IPS DF 6.9 (cell line): ENCODE measurements at regions not wholly inside any gene's neighbourhood (a gene's known extent, or its start where the extent isn't known, plus 50 kb on each side); places are given as distances from the start of the nearest gene placed in this dataset.

ENCODE experiments used
- DNase-seq: peaks from one replicate; pipeline ENCODE4 v3.0.0-alpha.2; 2013; ENCODE audit warnings: low read depth, low spot score
- H3K27ac ChIP-seq: one replicate; pipeline ENCODE4 v1.5.1; 2013; ENCODE audit warnings: low read length, control low read depth
- H3K27me3 ChIP-seq: 2 replicates; pipeline ENCODE4 v1.6.1; 2013; ENCODE audit warnings: mild to moderate bottlenecking, low read length; ENCODE audit not compliant: control insufficient read depth, insufficient read depth
- H3K36me3 ChIP-seq: 2 replicates; pipeline ENCODE4 v1.6.1; 2013; ENCODE audit warnings: low read length; ENCODE audit not compliant: control insufficient read depth, insufficient read depth
- H3K4me1 ChIP-seq: 2 replicates; pipeline ENCODE4 v1.6.1; 2013; ENCODE audit warnings: low read length; ENCODE audit not compliant: control insufficient read depth, insufficient read depth
- H3K4me3 ChIP-seq: 2 replicates; pipeline ENCODE4 v1.5.1; 2013; ENCODE audit warnings: mild to moderate bottlenecking, low read length
- H3K9me3 ChIP-seq: 2 replicates; pipeline ENCODE4 v1.6.1; 2013; ENCODE audit warnings: low read length, inconsistent platforms; ENCODE audit not compliant: control insufficient read depth, insufficient read depth
- WGBS: extraction: QIAGEN DNeasy Blood & Tissue Kit; methylation state at CpG from one replicate; pipeline ENCODE4 v1.1.7; 2013; ENCODE audit warnings: mixed read lengths, missing lambda C conversion rate; ENCODE audit not compliant: insufficient read length, insufficient coverage; 5-methylcytosine and 5-hydroxymethylcytosine counted together

DNA sequence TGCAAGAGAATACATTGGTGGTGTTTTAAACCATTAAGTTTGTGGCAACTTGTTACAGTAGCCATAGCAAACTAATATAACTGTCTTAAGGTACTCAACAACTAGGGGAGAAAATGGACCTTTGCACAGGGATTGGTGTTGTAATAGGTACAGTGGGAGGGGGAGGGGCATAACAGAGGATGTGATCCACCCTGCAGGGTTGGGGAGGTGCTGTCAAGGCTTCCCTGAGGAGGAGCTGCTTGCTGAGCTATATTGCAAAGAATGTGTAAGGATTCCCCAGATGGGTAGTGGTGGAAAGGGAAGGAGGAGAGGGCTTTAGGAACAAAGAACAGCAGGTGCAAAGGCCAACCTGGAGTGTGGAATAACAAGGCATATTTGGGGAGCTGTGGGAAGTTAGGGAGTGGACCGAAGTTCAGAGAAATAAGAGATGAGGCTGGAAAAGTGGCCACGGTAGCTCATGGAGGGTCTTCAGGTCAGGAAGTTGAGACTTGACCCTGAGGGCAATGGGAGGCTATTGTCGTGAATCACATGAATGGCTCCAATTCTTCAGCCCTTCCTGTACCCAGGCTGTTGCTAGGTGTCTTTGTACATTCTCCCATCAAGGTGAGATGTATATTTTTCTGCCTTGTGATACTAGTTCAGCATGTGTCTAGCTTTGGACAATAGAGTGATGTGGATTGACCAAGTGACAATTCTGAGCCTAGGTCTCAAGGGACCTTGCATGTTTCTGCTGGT, 168.6 kb upstream of the CSF3R start:
- no CpG with 5 or more reads among the region's 3 CpGs for WGBS
- Histone ChIP-seq H3K4me3 (no peak overlapping the region), H3K9me3 (no peaks in the 10 kb centered on the region), H3K4me1 (no peaks in the 10 kb centered on the region), H3K27me3 (no peaks in the 10 kb centered on the region), H3K27ac (no peak overlapping the region), H3K36me3 (no peaks in the 10 kb centered on the region)
- DNase-seq: no peak

GRCh38 chr1:36650200-36651065, 167.7 kb upstream of the CSF3R start:
- peak; percentile 50 for DNase-seq
- H3K9me3 ChIP-seq: no peaks in the 10 kb centered on the region
- H3K4me3 ChIP-seq: no peak overlapping the region
- WGBS: no CpG with 5 or more reads among the region's 14 CpGs
- H3K36me3 ChIP-seq: no peaks in the 10 kb centered on the region
- no peak overlapping the region for H3K27ac ChIP-seq
- H3K27me3 ChIP-seq: no peaks in the 10 kb centered on the region
- no peaks in the 10 kb centered on the region for H3K4me1 ChIP-seq

DNA sequence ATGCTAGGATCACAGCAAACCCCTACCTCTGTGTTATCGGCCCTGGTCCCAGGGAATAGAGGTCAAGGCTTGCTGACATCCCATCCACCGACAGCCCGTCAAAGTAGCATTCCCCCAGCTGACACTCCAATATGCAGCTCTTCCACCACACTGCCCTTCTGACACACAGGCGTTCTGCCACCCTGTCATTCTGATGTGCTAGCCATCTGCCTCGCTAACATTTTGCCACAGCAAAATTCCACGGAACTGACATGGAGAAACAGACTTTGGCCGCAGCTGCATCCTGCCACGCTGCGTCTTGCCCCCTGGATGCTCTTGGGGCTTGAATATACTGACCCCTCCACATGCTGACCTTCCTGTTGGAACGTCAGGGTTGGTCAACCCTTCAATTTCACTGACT, 163.2 kb upstream of the CSF3R start:
- Histone ChIP-seq H3K4me3 (no peak overlapping the region; the same call in 1 of the 2 replicates), H3K27me3 (no peaks in the 10 kb centered on the region), H3K4me1 (no peaks in the 10 kb centered on the region), H3K36me3 (no peaks in the 10 kb centered on the region), H3K27ac (no peak overlapping the region), H3K9me3 (no peaks in the 10 kb centered on the region)
- no CpG with 5 or more reads among the region's 10 CpGs for WGBS
- DNase-seq: no peak

DNA sequence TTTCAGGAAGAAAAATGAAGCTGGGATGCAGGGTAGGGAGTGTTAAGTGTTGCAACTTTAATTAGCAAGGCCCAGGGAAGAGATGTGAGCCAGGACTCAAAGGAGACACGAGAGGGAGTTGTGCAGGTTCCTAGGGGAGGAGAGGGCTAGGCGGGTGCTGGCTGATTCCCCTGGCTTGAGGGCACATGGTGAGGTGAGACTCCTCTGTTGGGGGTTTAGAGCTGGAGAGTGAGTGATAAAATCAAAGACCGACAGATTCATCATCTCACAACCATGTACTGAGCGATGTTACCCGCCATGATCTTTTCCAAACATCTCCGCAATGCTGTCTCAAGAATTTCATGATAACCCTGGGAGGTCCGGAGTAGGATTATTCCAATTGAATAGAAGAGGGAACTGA, 161.8 kb upstream of the CSF3R start:
- Histone ChIP-seq H3K27me3 (no peaks in the 10 kb centered on the region), H3K36me3 (no peaks in the 10 kb centered on the region), H3K4me1 (no peaks in the 10 kb centered on the region), H3K9me3 (no peaks in the 10 kb centered on the region), H3K4me3 (no peak overlapping the region), H3K27ac (no peak overlapping the region)
- no peak for DNase-seq
- WGBS: no CpG with 5 or more reads among the region's 7 CpGs

GRCh38 chr1:36643371-36644270, 160.9 kb upstream of the CSF3R start:
- Histone ChIP-seq H3K27me3 (no peaks in the 10 kb centered on the region), H3K4me1 (no peaks in the 10 kb centered on the region), H3K36me3 (no peaks in the 10 kb centered on the region), H3K4me3 (no peak overlapping the region), H3K9me3 (no peaks in the 10 kb centered on the region), H3K27ac (no peak overlapping the region)
- whole genome bisulfite sequencing: no CpG with 5 or more reads among the region's 13 CpGs
- DNase-seq: no peak

DNA sequence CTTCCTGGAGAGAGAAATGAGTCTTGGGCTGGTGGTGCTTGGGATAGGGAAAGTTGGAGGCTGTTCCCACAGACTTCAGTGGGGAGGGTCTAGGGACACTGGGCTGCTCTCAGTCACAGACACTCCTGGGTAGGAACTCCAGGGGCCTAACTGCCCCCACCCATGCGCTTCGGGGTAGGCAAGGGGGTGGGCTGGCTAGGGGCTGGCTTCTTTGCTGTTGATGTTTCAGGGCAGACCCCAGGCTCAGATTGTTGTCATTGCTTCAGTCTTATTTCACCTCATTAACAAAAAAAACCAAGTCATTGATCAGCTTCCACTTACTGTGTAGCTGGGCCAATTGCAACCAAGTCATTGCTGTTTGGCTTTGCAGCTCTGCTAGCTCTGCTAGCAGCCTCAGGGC, 160.1 kb upstream of the CSF3R start:
- no CpG with 5 or more reads among the region's 2 CpGs for WGBS
- H3K9me3 ChIP-seq: no peaks in the 10 kb centered on the region
- H3K27me3 ChIP-seq: no peaks in the 10 kb centered on the region
- no peaks in the 10 kb centered on the region for H3K36me3 ChIP-seq
- H3K4me3 ChIP-seq: no peak overlapping the region
- H3K27ac ChIP-seq: no peak overlapping the region
- no peaks in the 10 kb centered on the region for H3K4me1 ChIP-seq
- no peak for DNase-seq

DNA sequence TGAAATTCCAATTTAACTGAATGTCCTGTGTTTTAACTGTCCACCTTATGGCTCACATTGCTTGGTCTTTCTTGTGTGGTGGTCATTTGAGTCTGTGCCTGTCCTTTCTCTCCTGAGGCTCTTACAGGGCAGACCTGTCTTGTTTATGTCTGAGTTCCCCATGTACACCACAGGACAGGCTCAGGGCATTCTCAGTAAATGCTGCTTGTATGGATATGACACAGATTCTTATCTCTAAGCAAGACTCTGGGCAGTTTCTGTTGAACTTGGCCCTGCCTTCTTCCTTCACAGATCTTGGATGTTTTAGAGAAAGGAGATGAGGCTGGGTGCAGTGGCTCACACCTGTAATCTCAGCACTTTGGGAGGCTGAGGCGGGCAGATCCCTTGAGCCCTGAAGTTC, 159.1 kb upstream of the CSF3R start:
- Histone ChIP-seq H3K9me3 (no peaks in the 10 kb centered on the region), H3K4me3 (no peak overlapping the region), H3K4me1 (no peaks in the 10 kb centered on the region), H3K27me3 (no peaks in the 10 kb centered on the region), H3K27ac (no peak overlapping the region), H3K36me3 (no peaks in the 10 kb centered on the region)
- no peak for DNase-seq
- no CpG with 5 or more reads among the region's 1 CpG for WGBS

DNA sequence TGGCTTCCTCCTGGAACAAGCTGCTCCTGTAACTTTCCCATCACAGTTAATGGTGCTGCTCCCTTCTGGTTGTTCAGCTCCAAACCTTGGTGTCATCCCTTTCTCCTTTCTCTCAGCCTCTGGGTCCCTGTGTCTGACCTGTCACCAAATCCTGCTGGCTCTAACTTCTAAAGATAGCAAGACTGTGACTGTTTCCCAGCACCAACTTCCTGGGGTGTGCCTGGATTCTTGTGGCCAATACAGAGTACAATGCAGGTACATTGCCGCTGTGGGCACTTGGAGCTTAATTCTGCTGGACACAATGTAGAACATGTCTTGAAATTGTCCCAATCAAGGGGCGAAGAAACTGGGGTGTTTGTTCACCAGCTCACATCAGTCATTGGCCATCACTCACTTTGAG, 156.7 kb upstream of the CSF3R start:
- Histone ChIP-seq H3K27me3 (no peaks in the 10 kb centered on the region), H3K27ac (no peak overlapping the region), H3K36me3 (no peaks in the 10 kb centered on the region), H3K4me3 (no peak overlapping the region), H3K4me1 (no peaks in the 10 kb centered on the region), H3K9me3 (no peaks in the 10 kb centered on the region)
- no CpG with 5 or more reads among the region's 2 CpGs for WGBS
- DNase-seq: no peak

DNA sequence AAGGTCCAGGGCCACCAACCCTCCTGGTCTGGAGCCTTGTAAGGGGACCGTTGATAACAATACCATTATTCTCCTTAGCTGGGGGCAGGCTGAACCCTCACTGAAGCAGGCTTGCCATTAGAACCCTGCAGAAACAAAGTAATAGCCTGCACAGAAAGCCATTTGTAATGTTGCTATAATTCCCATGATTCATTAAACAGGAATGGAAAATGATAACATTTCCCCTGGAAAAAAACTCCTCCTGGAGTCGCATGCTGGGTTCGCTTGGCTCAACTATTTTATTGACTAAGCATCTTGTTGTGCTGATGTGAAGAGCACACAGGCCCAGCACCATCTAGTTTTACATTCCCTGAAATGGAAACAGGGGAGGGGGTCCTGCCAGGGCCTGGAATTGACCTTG, 155.6 kb upstream of the CSF3R start:
- H3K9me3 ChIP-seq: no peaks in the 10 kb centered on the region
- H3K36me3 ChIP-seq: no peaks in the 10 kb centered on the region
- no peak overlapping the region for H3K4me3 ChIP-seq
- H3K4me1 ChIP-seq: no peaks in the 10 kb centered on the region
- no peaks in the 10 kb centered on the region for H3K27me3 ChIP-seq
- no CpG with 5 or more reads among the region's 3 CpGs for WGBS
- no peak for DNase-seq
- no peak overlapping the region for H3K27ac ChIP-seq

DNA sequence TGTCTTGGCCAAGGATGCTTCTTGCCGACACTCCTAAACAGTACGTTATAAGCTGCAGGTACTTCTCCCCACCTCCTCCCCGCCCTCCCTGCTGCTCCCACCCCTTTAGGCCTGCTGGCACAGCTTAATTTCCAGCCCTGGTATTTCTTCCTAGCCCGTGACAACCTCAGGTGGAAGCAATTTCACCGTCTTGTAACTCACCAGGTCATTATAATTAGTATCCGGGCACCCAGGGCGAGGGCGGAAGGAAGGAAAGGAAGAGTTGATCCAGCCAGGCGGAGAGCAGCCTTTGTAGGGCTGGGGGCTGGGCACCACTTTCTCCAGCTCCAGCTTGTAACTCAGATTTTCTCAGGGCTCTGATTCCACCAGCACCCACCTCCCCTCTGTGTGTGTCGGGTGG, 153.5 kb upstream of the CSF3R start:
- DNase-seq: no peak
- no peaks in the 10 kb centered on the region for H3K36me3 ChIP-seq
- no CpG with 5 or more reads among the region's 10 CpGs for WGBS
- H3K27me3 ChIP-seq: no peaks in the 10 kb centered on the region
- no peaks in the 10 kb centered on the region for H3K9me3 ChIP-seq
- no peaks in the 10 kb centered on the region for H3K4me1 ChIP-seq
- H3K4me3 ChIP-seq: no peak overlapping the region
- no peak overlapping the region for H3K27ac ChIP-seq
